ENCODE measurements at regions not wholly inside any gene's neighbourhood (a gene's known extent, or its start where the extent isn't known, plus 50 kb on each side); places are given as distances from the start of the nearest gene placed in this dataset.
"Not testable (repeated sequence)": the region's sequence is repeated elsewhere in the genome, so short reads cannot be mapped to it uniquely, and the experiment has no call there.

- no peak for DNase-seq
Observed at GRCh38 chr5:62042007-62042406, 264.0 kb upstream of the KIF2A start.

- DNase-seq = peak; percentile 2
Observed at GRCh38 chr5:62043289-62044280, 262.4 kb upstream of the KIF2A start.

GRCh38 chr5:62044989-62045388 is 261.0 kb upstream of the KIF2A start:
- no peak for DNase-seq

GRCh38 chr5:62046191-62046590 is 259.8 kb upstream of the KIF2A start:
- no peak for DNase-seq

- no peak for DNase-seq
Observed at GRCh38 chr5:62051747-62052146, 254.3 kb upstream of the KIF2A start.

DNA sequence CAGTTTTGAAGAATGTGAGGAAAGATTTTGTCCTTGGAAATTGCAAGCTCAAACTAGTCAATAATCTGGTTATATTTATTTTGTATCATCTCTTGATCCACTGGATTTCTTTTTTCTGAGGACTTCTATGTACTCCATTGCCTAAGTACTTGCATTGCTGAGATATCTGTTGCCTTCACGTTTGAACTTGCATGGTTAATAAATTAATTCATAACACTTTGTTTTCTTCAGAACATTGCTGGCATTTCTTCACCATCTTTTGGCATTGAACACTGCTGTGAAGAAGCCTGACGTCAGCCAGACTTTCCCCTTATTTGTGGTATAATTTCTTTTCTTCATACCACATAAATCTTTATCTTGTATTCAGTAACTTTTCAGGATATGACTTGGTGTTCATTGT is 246.0 kb upstream of the KIF2A start:
- no peak for DNase-seq

DNA sequence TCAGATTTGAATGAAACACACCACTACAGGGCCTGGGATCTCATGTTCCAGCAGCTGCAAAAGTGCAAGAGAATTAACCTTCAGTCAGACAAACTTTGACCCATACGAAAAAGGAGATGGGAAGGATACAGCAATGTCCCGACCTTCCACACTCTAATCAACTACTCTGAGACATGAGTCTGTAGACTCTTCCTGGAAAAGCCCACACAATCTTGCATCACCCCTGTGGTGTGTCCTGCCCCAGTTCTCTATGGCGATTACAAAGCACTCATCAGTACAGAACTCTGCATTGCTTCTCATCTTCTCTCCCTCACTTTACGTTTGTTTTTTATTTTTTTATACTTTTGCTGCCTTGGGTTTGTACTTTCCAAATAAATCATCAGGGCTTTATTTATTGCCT is 241.0 kb upstream of the KIF2A start:
- no peak for DNase-seq

- no peak for DNase-seq
Observed at GRCh38 chr5:62066761-62067277, 239.2 kb upstream of the KIF2A start.

GRCh38 chr5:62068554-62068953 is 237.5 kb upstream of the KIF2A start:
- DNase-seq = no peak

DNA sequence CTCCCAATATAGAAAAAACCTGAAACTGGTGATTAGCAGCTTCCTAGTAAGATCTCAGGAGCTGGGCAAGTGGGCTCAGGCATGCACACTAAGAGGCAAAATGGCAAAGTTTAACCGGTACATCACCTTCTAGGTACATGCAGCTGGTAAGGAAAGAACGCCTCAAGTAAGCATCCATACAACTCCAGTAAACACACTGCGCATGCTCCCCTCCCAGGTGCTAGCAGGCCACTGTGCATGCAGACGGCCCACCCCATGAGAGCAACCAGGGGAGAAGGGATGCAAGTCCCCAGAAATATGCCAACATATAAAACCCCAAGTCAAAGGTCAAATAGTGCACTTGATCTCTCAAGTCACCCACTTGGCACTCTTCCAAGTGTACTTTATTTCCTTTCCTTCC is 228.6 kb upstream of the KIF2A start:
- no peak for DNase-seq

GRCh38 chr5:62077823-62078550 is 228.0 kb upstream of the KIF2A start:
- DNase-seq = no peak

- no peak for DNase-seq
Observed at GRCh38 chr5:62082370-62082801, 223.6 kb upstream of the KIF2A start.

- no peak for DNase-seq
Observed at GRCh38 chr5:62083247-62083646, 222.8 kb upstream of the KIF2A start.

DNA sequence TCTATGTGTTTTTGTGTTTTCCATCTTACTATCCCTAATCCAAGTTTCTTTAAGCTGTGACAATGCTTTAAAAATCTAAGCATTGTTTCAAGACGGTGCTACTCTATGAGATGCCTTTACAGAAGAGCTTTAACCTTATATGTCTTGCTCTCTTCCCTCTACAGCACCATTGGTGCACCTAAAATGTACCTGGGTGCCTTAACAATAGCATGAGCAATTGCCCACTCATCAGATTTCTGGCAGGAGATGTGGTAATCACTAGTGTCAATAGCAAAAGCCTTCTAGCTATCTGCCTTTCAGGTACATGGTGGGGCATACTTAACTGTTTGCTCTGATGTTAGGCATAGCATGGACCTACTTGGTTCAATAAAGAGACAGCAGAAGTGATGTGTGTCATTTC is 222.3 kb upstream of the KIF2A start:
- DNase-seq = no peak

DNA sequence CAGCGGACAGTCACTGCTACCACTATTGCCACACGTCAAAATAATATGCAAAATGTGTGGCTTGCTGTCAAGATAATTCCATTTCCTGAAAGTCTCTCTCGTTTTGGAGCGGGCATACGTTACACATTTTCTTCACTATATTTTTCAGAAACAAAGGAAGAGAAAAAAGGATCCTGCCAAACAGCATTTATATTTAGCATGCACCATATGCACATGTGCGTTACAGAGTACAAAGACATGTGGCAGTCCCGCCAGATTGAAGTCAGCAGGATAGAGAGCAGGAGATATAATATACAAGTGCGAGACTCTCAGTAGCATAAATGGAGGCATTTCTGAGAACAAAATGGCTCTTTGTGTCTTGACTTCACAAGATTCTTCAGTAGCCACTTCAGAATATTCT is 221.6 kb upstream of the KIF2A start:
- no peak for DNase-seq

DNA sequence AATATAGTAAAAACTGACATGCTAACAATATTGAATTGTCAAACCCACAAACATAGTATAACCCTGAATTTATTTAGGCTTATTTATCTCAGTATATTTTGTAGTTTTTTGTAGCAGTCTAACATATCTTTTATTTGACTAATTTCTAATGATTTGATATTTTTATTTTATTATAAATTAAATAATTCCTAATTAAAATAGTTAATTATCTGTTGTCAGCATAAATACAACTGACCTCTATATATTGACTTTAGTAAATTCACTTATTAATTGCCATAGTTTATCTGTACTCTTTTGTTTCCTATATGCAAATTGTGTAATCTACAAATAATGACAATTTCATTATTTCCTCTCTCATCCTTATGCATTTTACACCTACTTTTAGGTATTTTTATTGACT is 215.1 kb upstream of the KIF2A start:
- DNase-seq = no peak

DNA sequence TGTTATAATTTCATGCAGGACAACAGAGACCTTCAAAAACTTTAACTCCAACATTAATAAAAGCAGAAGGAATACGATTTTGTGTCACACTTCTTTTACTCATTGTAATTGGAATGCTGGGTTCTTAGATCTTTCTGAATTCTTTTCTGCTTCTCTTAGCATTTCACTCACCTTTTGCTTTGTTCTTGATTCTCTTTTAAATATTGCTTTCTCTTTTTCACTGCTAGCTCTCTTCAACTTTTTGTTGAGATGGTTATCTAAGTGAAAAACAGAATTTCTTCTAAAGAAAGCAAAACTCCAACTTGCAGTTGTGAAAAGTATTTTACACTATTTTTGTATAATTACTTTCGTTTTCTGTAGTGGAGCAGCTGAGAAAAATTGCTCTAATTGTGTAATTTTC is 212.6 kb upstream of the KIF2A start:
- DNase-seq = no peak

- DNase-seq = peak; percentile 66
Observed at GRCh38 chr5:62093976-62094375, 212.0 kb upstream of the KIF2A start.

GRCh38 chr5:62097361-62097760 is 208.6 kb upstream of the KIF2A start:
- no peak for DNase-seq

- no peak for DNase-seq
Observed at GRCh38 chr5:62100201-62100600, 205.8 kb upstream of the KIF2A start.

- not testable (repeated sequence) for DNase-seq
Observed at GRCh38 chr5:62103863-62104262, 202.1 kb upstream of the KIF2A start.

- DNase-seq = no peak
Observed at GRCh38 chr5:62111428-62111827, 194.6 kb upstream of the KIF2A start.

DNA sequence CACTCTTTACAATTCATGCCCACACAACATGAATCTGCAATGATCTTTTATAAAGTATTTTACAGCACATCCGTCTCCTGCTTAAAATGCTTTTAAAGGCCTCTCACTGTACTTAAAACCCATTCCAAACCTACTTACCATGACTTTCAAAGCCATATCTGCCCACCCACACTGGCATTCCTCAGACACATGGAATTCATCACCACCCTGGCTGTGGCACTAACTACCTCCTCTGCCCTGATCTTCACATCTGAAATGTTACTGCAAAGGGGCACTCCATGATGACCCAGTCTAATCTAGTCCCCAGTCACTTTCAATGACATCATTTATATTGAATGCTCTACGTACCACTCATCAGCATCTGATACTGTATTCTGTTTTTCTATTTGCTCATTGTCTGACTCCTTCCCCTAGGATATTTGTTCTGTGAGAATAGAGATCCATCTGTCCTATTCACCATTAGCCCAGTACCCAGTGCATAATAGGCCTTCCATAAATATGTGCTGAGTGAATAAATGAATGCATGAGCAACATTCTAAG is 193.2 kb upstream of the KIF2A start:
- DNase-seq = no peak

Measured in tongue (tissue), 1 donor.